RWPE1 (cell line): ENCODE measurements at regions not wholly inside any gene's neighbourhood (a gene's known extent, or its start where the extent isn't known, plus 50 kb on each side); places are given as distances from the start of the nearest gene placed in this dataset.

Source experiments
- CTCF ChIA-PET: fragments of 350-600 bp; sonication (Branson Sonifier 250); formaldehyde crosslinking; extraction: SDS; loops from one replicate; lab custom pipeline; 2021; lab: Yijun Ruan, JAX
- POLR2A ChIA-PET: fragments of 400-600 bp; formaldehyde crosslinking; extraction: SDS; loops from one replicate; lab custom pipeline; 2020; ENCODE audit warnings: antibody characterized with exemption; ENCODE audit not compliant: low non-redundant PET; lab: Yijun Ruan, JAX
- DNase-seq: peaks from one replicate; pipeline ENCODE4 v3.0.0; 2012; ENCODE audit warnings: low spot score
- H3K27ac ChIP-seq: fragments of 450-650 bp; 2 replicates; pipeline ENCODE4 v1.5.1; 2017
- TF ChIP-seq, protein P1 (sequence below): fragments of 450-650 bp; conservative IDR thresholded peaks from 2 replicates; pipeline ENCODE4 v1.5.1; 2017; ENCODE audit warnings: low read depth, mild to moderate bottlenecking

DNA sequence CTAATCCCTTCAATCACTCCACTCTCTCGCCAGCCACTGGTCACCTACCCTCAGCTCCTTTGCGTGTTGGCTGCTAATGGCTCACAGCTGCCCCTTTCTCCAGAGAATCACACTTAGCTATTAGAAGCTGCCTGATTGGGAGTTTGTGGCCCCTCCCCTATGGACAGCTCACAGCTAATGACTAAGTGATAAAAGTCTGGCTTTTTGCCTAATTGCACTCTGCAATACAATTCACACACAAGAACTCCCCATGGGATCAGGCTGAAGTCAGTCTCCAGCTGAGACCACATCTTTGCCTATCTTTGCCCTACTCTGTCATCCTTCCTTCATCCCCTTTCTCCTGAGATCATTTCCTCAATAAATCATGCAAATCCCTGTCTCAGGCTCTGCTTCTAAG is 701.9 kb upstream of the RAB6C start:
- POLR2A ChIA-PET, result no interaction called here
- peak; percentile 24 for DNase-seq
- no peak overlapping the region for H3K27ac ChIP-seq
- TF ChIP-seq, protein P1, sequence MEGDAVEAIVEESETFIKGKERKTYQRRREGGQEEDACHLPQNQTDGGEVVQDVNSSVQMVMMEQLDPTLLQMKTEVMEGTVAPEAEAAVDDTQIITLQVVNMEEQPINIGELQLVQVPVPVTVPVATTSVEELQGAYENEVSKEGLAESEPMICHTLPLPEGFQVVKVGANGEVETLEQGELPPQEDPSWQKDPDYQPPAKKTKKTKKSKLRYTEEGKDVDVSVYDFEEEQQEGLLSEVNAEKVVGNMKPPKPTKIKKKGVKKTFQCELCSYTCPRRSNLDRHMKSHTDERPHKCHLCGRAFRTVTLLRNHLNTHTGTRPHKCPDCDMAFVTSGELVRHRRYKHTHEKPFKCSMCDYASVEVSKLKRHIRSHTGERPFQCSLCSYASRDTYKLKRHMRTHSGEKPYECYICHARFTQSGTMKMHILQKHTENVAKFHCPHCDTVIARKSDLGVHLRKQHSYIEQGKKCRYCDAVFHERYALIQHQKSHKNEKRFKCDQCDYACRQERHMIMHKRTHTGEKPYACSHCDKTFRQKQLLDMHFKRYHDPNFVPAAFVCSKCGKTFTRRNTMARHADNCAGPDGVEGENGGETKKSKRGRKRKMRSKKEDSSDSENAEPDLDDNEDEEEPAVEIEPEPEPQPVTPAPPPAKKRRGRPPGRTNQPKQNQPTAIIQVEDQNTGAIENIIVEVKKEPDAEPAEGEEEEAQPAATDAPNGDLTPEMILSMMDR, result no peak
- CTCF ChIA-PET, result no interaction called here

DNA sequence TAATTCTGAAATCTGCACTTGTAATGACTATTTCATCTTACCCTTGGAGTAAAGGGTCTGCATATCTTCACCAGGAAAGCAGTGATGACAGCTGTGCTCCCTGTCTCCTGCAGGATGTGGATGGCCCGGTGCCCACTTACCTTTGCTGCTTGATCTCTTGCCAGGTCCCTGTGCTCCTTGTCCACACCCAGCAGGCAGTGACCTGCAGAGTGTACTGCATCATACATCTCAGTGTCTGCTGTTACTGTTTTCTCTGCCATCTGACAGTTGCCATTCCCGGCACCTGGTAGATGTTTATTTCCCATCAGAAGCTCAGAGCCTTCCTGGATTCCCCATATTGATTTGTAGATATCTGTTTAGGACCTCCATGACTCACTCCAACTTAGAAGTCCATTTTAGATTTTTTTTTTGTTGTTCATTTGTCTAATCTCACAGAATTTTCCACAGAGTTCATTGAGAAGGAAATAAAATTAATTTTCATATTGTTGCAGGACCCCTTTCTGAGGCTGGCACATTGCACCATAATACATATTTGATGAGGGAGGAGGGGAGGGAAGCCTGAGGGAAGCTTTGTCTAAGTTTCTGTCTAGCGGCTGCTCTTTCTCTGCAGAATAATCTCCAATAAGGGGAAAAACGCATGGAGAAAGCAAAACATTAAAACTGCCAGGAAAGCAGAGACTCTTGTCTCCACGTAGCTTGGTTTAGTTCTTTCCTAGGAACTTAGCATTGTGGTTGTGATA is 697.5 kb upstream of the RAB6C start:
- no peak for DNase-seq
- POLR2A ChIA-PET, result no interaction called here
- CTCF ChIA-PET, result no interaction called here
- no peak overlapping the region for H3K27ac ChIP-seq
- TF ChIP-seq, protein P1, result no peak

DNA sequence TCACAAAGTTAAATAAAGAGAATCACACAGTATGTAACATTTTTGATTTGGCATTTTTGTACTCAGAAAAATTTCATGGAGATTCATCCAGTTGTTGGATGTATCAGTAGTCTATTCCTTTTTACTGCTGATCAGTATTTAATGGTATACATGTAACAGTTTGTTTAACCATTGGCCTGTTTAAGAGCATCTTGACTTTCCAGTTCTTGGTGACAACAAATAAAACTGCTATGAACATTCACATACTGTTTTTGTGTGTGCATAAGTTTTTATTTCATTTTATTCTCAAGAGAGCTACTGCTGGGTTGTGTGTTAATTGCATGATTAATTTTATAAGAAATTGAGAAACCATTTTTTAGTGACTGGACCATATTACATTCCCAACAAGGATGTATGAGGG is 694.5 kb upstream of the RAB6C start:
- no peak overlapping the region for H3K27ac ChIP-seq
- DNase-seq, result no peak
- POLR2A ChIA-PET, result no interaction called here
- CTCF ChIA-PET, result no interaction called here
- TF ChIP-seq, protein P1, result no peak

DNA sequence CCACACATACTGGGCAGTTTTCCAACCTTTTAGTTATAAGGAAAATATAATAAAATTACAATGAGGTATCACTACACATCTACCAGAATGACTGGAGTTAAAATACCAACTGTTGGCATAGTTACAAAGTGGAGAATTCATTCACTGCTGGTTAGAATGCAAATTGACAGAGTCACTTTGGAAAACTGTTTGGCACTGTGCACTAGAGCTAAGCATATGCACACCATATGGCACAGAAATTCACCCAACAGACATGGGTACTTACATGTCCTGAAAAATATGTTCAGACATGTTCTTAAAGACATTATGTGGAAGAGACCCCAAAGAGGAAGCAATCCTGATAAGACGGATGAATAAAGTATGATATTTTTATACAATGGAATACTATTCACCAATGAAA is 686.1 kb upstream of the RAB6C start:
- H3K27ac ChIP-seq, result no peak overlapping the region
- ChIA-PET CTCF (no interaction called here), POLR2A (no interaction called here)
- TF ChIP-seq, protein P1, result no peak
- DNase-seq, result no peak

DNA sequence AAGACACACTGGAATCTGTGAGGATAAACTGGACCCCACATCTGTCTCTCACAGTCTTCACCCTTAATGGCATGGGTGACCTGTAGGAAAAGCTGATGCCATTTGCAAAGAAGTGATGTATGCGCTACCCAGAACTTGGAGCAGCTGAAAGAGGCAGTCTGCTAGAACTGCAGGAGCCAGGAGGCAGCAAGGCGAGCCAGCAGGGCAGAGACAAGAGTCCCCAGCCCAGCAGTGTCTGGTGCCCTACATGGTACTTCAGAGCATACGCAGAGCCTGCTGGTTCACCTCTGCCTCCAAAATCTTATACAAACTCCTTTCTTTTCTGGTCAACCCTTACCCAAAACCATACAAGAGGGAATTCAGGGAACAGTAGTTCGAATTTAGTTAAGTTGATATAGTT is 683.1 kb upstream of the RAB6C start:
- CTCF ChIA-PET, result interaction anchor here (1.1 kb wide), 1 partner anchor 44 kb away, joined by 4 read pairs; no protein-coding TSS in a partner anchor
- TF ChIP-seq, protein P1, result no peak
- POLR2A ChIA-PET, result no interaction called here
- no peak for DNase-seq
- H3K27ac ChIP-seq, result no peak overlapping the region

DNA sequence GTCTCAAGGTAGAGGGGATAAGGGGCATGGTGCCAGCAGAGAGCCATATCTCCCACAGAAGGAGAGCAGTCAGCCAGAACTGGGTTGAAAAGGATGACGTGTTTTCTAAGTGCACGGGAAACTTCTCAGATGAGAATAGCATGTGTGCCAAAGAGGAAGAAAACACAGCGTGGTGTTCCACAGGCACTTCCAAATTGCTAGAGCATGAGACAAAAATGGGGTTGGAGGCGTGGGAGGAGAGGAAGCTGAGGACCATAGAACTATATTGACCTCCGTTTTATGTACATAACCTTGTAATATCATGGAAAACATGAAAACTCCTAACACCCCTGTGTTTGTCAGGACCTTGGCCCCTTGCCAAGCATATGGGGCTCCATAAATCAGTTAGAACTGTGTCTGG is 682.7 kb upstream of the RAB6C start:
- H3K27ac ChIP-seq, result no peak overlapping the region
- TF ChIP-seq, protein P1, result no peak
- CTCF ChIA-PET, result interaction anchor here (0.5 to 1.1 kb wide), 3 partner anchors 43 to 475 kb away, joined by 3 to 4 read pairs (median 3); no protein-coding TSS in a partner anchor
- DNase-seq, result no peak
- POLR2A ChIA-PET, result no interaction called here
